HG03060 (cell line): ENCODE measurements at regions not wholly inside any gene's neighbourhood (a gene's known extent, or its start where the extent isn't known, plus 50 kb on each side); places are given as distances from the start of the nearest gene placed in this dataset.
"Not testable (repeated sequence)": the region's sequence is repeated elsewhere in the genome, so short reads cannot be mapped to it uniquely, and the experiment has no call there.

Experiments
- ATAC-seq: cut with Tn5 transposase; IDR thresholded peaks from one replicate; pipeline ENCODE4 v1.9.1; 2021; ENCODE audit warnings: low read depth, moderate number of reproducible peaks; ENCODE audit not compliant: unreplicated experiment

- no peak for ATAC-seq
These were observed 152.2 kb upstream of the RGS6 start for GRCh38 chr14:71780075-71780474.

- ATAC-seq: no peak
These were observed 151.4 kb upstream of the RGS6 start for GRCh38 chr14:71780822-71781221.

GRCh38 chr14:71783088-71783487, 149.1 kb upstream of the RGS6 start:
- ATAC-seq: no peak

GRCh38 chr14:71783786-71784185, 148.4 kb upstream of the RGS6 start:
- no peak for ATAC-seq

GRCh38 chr14:71789005-71789404, 143.2 kb upstream of the RGS6 start:
- ATAC-seq: no peak

GRCh38 chr14:71799841-71800240, 132.4 kb upstream of the RGS6 start:
- no peak for ATAC-seq

GRCh38 chr14:71800878-71801277, 131.4 kb upstream of the RGS6 start:
- ATAC-seq: no peak

- no peak for ATAC-seq
These were observed 128.5 kb upstream of the RGS6 start for GRCh38 chr14:71803539-71804260.

- ATAC-seq: no peak
These were observed 127.2 kb upstream of the RGS6 start for GRCh38 chr14:71804992-71805391.

- ATAC-seq: not testable (repeated sequence)
These were observed 125.2 kb upstream of the RGS6 start for GRCh38 chr14:71807049-71807448.

- ATAC-seq: not testable (repeated sequence)
These were observed 121.4 kb upstream of the RGS6 start for GRCh38 chr14:71810800-71811199.

GRCh38 chr14:71812693-71813092, 119.5 kb upstream of the RGS6 start:
- no peak for ATAC-seq

GRCh38 chr14:71815110-71815509, 117.1 kb upstream of the RGS6 start:
- ATAC-seq: no peak

GRCh38 chr14:71824816-71825215, 107.4 kb upstream of the RGS6 start:
- ATAC-seq: no peak

- no peak for ATAC-seq
These were observed 98.8 kb upstream of the RGS6 start for GRCh38 chr14:71833476-71833875.

- ATAC-seq: no peak
These were observed 97.7 kb upstream of the RGS6 start for GRCh38 chr14:71834284-71835204.

GRCh38 chr14:71852181-71852580, 80.0 kb upstream of the RGS6 start:
- no peak for ATAC-seq

GRCh38 chr14:71855399-71856036, 76.7 kb upstream of the RGS6 start:
- no peak for ATAC-seq

- ATAC-seq: no peak
These were observed 75.9 kb upstream of the RGS6 start for GRCh38 chr14:71856199-71856919.

GRCh38 chr14:71863049-71863448, 69.2 kb upstream of the RGS6 start:
- ATAC-seq: no peak

- no peak for ATAC-seq
These were observed 68.5 kb upstream of the RGS6 start for GRCh38 chr14:71863766-71864165.
